DND-41 (cell line): ENCODE measurements at regions not wholly inside any gene's neighbourhood (a gene's known extent, or its start where the extent isn't known, plus 50 kb on each side); places are given as distances from the start of the nearest gene placed in this dataset.

ENCODE experiments used
- ATAC-seq: fragments of 200-7000 bp; cut with Tn5 transposase; 3 replicates; pipeline ENCODE4 v1.9.1; 2021; ENCODE audit warnings: low read depth; ENCODE audit not compliant: insufficient read depth
- DNase-seq: peaks from one replicate; pipeline ENCODE4 v3.0.0-alpha.2; 2020
- H2AFZ ChIP-seq: 2 replicates; pipeline ENCODE4 v1.6.0; 2012; ENCODE audit warnings: low read depth, low read length
- H3K27ac ChIP-seq: 2 replicates; pipeline ENCODE4 v1.5.1; 2012; ENCODE audit warnings: low read length, inconsistent platforms
- H3K27me3 ChIP-seq: fragments of 200-600 bp; sonication (generic); 2 replicates; pipeline ENCODE4 v1.6.0; 2012; ENCODE audit warnings: low read length, mild to moderate bottlenecking, inconsistent platforms; ENCODE audit not compliant: insufficient read depth, poor library complexity
- H3K36me3 ChIP-seq: 2 replicates; pipeline ENCODE4 v1.5.1; 2012; ENCODE audit warnings: low read length, inconsistent platforms; ENCODE audit not compliant: insufficient read depth
- H3K4me1 ChIP-seq: 2 replicates; pipeline ENCODE4 v1.5.1; 2012; ENCODE audit warnings: mild to moderate bottlenecking, low read length; ENCODE audit not compliant: insufficient read depth
- H3K4me2 ChIP-seq: 2 replicates; pipeline ENCODE4 v1.6.0; 2012; ENCODE audit warnings: mild to moderate bottlenecking, moderate library complexity, low read length, inconsistent platforms; ENCODE audit not compliant: insufficient read depth
- H3K4me3 ChIP-seq, 2 experiments: fragments of 200-600 bp in 1 of 2; shearing (Covaris generic) in 1 of 2; 2 replicates each; pipeline ENCODE4 v1.5.1; 2012 to 2016; ENCODE audit warnings: inconsistent platforms in 2 of 2, low read length in 2 of 2, mild to moderate bottlenecking in 2 of 2, low read depth in 1 of 2, moderate library complexity in 1 of 2
- H3K79me2 ChIP-seq: 2 replicates; pipeline ENCODE4 v1.6.0; 2012; ENCODE audit warnings: low read length, inconsistent platforms; ENCODE audit not compliant: insufficient read depth
- H3K9ac ChIP-seq: 2 replicates; pipeline ENCODE4 v1.6.0; 2012; ENCODE audit warnings: low read depth, mild to moderate bottlenecking, inconsistent platforms, low read length, moderate library complexity
- H3K9me3 ChIP-seq: 2 replicates; pipeline ENCODE4 v1.5.1; 2012; ENCODE audit warnings: low read length, moderate library complexity, mild to moderate bottlenecking, inconsistent platforms; ENCODE audit not compliant: insufficient read depth, severe bottlenecking
- H4K20me1 ChIP-seq: 2 replicates; pipeline ENCODE4 v1.6.0; 2012; ENCODE audit warnings: low read length; ENCODE audit not compliant: insufficient read depth
- EZH2 ChIP-seq: IDR thresholded peaks from 3 replicates; pipeline ENCODE4 v1.6.1; 2012; ENCODE audit warnings: borderline replicate concordance, low read depth, mild to moderate bottlenecking, moderate library complexity, low read length, inconsistent platforms; ENCODE audit not compliant: severe bottlenecking
- TF ChIP-seq, protein P1 (sequence below): IDR thresholded peaks from 2 replicates; pipeline ENCODE4 v1.5.1; 2012; ENCODE audit warnings: borderline replicate concordance, low read length, moderate library complexity, mild to moderate bottlenecking; ENCODE audit not compliant: poor library complexity, severe bottlenecking; ENCODE audit errors: extremely low read depth

DNA sequence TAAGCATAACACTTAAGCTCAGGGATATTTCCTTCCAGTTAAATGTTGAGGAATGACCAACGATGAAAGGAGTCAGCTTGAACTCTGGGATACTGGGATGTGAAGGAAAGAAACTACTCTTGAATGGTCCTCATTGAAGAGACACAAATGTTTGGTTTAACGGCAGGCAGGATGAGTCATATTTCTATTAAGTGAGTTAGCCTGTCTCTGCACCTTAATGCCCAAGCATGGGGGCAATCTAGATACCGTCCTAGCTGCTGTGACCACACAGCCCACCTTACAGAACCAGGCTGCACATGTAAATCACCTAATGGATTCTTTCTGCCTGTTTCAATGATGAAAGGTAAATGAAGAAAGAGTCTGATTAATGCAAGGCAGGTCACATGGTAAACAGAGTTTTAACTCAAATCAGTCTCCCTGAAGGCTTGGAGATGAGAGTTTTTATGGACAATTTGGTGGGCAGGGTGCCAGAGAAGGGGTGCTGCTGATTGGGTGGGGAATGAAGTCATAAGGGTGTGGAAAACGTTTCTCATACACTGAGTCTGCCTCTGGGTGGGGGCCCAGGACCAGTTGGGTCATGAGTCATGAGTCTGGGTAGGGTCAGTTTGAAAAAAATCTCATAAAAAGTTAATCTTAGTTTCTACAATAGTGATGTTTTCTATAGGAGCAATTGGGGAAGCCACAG is 144.6 kb upstream of the MMADHC start:
- H3K9me3 ChIP-seq, result no peaks in the 10 kb centered on the region
- no peak overlapping the region for H3K4me2 ChIP-seq
- H4K20me1 ChIP-seq, result no peaks in the 10 kb centered on the region
- no peaks in the 10 kb centered on the region for H3K27me3 ChIP-seq
- no peak for ATAC-seq
- no peak overlapping the region for H3K4me3 ChIP-seq
- no peak for DNase-seq
- TF ChIP-seq, protein P1, sequence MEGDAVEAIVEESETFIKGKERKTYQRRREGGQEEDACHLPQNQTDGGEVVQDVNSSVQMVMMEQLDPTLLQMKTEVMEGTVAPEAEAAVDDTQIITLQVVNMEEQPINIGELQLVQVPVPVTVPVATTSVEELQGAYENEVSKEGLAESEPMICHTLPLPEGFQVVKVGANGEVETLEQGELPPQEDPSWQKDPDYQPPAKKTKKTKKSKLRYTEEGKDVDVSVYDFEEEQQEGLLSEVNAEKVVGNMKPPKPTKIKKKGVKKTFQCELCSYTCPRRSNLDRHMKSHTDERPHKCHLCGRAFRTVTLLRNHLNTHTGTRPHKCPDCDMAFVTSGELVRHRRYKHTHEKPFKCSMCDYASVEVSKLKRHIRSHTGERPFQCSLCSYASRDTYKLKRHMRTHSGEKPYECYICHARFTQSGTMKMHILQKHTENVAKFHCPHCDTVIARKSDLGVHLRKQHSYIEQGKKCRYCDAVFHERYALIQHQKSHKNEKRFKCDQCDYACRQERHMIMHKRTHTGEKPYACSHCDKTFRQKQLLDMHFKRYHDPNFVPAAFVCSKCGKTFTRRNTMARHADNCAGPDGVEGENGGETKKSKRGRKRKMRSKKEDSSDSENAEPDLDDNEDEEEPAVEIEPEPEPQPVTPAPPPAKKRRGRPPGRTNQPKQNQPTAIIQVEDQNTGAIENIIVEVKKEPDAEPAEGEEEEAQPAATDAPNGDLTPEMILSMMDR, result no peak
- no peak for TF ChIP-seq EZH2
- no peak overlapping the region for H2AFZ ChIP-seq
- H3K27ac ChIP-seq, result no peak overlapping the region
- no peak overlapping the region for H3K9ac ChIP-seq
- H3K36me3 ChIP-seq, result no peaks in the 10 kb centered on the region
- H3K4me1 ChIP-seq, result no peaks in the 10 kb centered on the region
- H3K79me2 ChIP-seq, result no peaks in the 10 kb centered on the region

DNA sequence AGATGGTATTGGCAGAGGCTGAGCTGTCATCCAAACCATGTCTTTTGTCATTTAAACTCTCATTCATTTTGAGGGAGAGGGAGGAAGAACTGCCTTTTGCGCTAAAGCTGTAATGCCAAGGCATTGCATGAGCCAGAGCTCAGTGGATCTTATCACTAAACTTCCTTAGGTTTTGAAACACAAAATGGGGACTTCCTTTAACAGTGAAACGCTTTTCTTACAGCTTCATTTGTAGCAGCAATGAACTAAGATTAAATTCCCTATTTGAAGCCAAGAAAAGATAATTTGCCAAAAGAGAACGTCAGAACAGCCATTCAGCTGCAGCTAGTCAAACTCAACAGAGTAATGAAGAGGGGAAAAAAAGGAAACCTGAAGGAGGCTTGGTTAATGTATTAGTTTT is 143.5 kb upstream of the MMADHC start:
- TF ChIP-seq, protein P1, result no peak
- TF ChIP-seq EZH2, result no peak
- ATAC-seq (no peak), DNase-seq (no peak)
- H3K27ac ChIP-seq, result no peak overlapping the region
- H3K4me1 ChIP-seq, result no peaks in the 10 kb centered on the region
- no peak overlapping the region; the same call in 1 of the 2 replicates for H2AFZ ChIP-seq
- no peaks in the 10 kb centered on the region for H3K9me3 ChIP-seq
- no peak overlapping the region for H3K4me3 ChIP-seq
- no peaks in the 10 kb centered on the region for H3K79me2 ChIP-seq
- H4K20me1 ChIP-seq, result no peaks in the 10 kb centered on the region
- H3K4me2 ChIP-seq, result no peak overlapping the region
- H3K27me3 ChIP-seq, result no peaks in the 10 kb centered on the region
- H3K9ac ChIP-seq, result no peak overlapping the region
- H3K36me3 ChIP-seq, result no peaks in the 10 kb centered on the region

DNA sequence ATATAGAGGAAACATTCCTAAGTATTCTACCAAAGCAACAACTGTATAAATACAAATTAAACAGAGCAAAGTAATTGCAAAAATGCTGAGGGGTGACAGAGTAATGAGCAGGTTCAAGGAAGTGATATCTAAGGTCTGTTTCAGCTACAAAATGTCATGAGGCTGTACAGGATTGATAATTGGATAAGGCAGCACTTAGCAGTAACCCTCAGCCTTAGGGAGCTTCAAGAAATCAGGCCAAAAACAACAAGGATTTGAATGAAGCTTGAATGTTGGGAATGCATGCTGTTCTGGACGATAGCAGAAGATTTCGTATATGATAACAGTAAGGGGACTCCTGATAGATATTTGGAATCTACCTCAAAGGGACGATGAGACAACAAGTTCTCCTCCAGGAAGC is 142.0 kb upstream of the MMADHC start:
- DNase-seq (no peak), ATAC-seq (no peak)
- Histone ChIP-seq H3K9ac (no peak overlapping the region), H3K9me3 (no peaks in the 10 kb centered on the region), H3K4me1 (no peaks in the 10 kb centered on the region), H3K79me2 (no peaks in the 10 kb centered on the region), H3K4me2 (no peak overlapping the region), H4K20me1 (no peaks in the 10 kb centered on the region), H3K27me3 (no peaks in the 10 kb centered on the region), H3K36me3 (no peaks in the 10 kb centered on the region), H2AFZ (no peak overlapping the region), H3K27ac (no peak overlapping the region), H3K4me3 (no peak overlapping the region)
- TF ChIP-seq EZH2, result no peak
- TF ChIP-seq, protein P1, result no peak
